GM03348 (cell line): ENCODE measurements at regions not wholly inside any gene's neighbourhood (a gene's known extent, or its start where the extent isn't known, plus 50 kb on each side); places are given as distances from the start of the nearest gene placed in this dataset.
A peak's percentile ranks its signal among the peaks of the same experiment; 100 is the strongest.
"Not testable (repeated sequence)": the region's sequence is repeated elsewhere in the genome, so short reads cannot be mapped to it uniquely, and the experiment has no call there.

ENCODE experiments used
- DNase-seq: peaks from one replicate; pipeline ENCODE4 v3.0.0; 2012; ENCODE audit warnings: low spot score

DNA sequence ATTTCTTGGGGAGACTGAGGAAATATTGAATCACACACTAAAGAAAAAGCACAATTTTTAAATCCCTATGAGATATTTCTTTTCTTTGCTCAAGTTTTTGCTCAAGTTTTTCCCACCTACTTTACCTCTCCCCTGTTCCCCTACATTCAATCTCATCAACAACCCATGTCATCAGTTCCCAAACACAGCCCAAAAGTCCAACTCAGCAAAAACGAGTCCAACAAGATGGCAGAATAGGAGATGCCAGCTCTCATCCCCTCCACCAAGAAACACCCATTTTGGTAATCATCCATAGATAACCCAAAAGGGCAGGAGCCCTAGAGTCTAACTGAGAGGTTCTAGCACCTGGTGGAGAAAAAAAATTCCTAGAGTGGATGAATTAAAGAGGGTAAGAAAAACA, 152.5 kb upstream of the GHITM start:
- DNase-seq, result no peak

DNA sequence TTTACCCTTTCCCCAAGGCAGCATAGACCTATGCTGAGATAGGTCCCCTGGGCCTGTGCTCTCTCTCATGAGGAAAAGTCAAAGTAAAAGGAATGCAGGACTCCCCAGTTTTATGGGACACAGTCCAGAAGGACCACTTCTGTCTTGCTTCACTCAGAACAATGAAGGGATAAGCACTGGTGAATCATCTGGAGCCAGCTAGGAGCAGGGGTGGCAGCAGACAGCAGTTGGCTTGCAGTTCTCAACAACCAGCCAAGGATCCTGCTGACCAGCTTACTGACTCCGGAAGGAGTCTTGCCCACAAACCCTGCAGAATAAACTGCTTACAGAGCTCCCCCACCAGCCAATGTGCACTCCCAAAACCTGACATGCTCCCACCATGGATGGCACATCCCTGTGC, 152.1 kb upstream of the GHITM start:
- no peak for DNase-seq

DNA sequence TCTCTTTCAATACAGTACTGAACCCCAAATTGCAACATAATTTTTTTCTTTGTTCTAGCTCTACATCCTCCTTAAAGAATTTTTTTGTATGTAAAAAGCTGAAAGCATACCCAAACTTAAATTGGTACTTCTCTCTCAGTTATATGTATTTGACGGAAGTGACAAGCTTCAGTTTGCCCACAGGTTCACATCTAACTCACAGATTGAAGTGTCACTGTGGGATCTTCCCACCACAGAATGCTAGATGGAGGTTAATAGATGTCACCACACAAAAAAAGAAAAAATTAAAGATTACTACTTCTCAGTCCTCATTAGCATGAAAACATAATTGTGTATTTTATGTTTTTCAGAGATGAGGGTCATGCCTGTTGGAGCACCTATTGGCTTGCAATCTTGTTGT, 150.9 kb upstream of the GHITM start:
- DNase-seq, result no peak

DNA sequence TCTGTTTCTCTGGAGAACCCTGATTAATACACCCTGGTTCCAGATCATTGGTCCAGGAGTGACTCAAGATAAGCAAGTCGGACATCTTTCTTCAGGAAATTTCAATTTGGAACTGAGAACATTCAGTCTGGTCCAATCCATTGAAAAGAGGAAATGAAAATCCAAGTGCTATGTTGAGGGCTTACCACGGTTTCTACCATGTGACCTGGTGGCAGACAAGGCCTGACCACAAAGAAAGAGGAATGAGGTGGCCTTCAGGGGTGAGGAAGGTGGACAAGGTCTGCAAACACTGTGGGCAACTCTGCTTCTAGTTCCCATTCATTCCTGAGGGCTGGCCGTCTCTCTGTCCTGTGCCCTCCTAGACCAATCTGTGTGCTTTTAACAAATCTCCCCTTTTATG, 149.2 kb upstream of the GHITM start:
- no peak for DNase-seq

DNA sequence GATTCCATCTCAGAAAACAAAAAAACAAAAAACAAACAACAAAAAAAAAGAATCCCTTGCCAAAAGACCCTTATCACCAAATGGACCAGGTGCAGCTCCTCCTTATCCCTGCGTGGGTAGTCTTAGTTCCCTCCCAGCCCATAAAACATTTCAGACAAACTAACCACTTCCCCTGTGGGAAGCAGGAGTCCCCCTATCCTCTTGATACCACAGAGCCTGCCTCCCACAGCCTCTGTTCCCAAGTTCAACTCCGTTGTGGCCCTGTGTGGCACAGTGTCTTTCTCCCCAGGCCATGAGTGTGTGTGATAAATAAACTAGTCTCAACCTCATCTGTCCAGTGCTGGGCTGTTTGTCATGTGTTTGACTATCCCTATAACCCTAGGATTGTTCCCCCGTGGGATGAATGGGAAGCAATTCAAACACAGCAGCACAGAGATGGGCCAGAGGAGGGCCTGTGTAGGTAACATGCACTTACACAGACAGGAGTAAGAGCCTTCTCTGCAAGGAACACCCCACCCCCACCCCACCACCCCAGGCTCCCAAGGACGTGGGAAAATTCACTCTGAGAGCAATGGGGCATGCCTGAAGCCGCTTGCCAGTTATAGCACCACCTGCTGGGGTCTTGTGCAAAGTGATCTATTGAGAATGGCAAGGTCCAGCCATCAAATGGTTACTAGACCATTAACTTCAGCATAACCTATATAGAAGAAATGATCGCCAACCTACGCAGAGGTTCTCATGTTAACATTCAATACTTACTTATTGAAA, 147.1 kb upstream of the GHITM start:
- no peak for DNase-seq

DNA sequence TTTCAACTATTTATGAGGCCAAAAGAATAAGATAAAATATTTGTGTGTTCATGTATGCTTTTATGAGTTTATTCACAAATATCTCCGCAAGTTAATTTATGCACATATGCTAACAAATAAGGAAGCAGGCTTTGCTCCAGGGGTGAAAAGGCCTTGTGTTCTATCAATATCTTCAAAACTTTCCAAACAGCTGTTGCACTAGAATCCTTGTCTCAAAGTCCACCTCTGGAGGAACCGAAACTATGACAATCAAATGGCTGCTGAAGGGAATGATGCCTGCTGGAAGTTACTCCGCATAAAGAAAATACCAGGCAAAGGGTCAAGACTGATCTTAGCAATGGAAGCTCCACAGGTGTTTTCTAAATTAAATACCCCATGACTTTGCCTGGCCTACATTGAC, 145.0 kb upstream of the GHITM start:
- DNase-seq, result no peak

DNA sequence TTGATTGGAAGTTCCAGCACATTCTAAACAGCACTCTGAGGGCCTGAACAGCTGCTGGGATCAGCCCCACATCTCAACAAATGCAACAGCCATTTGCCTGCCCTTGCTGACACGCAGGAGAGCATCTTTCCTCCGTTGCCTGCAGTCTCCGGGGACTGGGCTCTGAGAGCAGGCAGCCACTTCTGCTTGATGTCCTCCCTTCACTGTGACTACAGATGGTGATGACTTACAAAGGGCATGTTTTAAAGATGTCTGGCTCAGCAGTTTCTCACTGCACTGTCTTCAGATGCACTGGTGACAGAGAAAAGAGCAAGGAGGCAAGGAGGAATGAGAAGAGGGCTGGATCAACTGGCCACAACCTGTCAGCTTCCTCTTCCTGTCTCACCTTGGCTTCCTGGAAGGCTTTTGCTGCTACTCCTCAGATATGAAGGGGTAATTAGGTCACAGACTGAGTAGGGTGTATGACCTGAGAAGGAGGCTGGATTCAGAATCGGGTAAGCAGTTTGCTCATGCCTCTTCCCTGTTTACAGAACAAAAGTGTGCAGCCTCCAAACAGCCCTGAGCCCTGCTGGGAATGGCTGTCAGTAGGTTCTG, 143.5 kb upstream of the GHITM start:
- no peak for DNase-seq

DNA sequence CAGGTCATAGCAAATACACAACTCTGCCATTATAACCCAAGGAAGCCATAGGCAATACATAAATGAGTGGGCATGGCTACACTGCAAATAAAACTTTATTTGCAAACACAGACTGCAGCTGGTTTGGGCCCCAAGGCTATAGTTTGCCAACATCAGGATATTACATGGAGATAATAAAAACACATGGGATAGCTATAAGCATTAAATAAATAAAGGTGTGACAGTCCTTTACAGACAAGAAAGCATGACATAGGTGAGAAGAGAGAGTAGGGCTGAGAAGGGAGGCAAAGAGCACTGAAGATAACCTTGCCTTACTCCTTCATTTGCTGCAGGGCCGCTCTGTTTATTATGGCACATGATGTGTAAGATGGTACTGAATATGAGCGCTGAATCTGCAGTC, 135.1 kb upstream of the GHITM start:
- DNase-seq, result no peak

DNA sequence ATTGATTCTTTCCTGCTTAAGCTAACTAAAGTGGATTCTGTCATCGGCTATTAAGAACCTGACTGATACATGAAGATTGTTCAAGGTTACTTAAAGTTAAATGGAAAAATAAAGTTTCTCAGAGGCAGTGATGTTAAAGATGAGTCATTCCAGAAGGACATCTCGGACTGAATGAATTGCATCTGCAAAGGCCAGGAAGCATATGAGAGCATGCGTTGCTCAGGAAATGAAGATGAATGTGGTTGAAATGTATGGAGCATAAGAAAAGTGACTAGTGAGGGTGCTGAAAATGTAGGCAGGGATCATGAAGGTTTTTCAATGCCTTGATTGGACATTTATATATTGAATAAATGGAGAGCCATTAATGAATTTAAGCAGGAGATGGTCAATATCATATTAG, 133.9 kb upstream of the GHITM start:
- DNase-seq, result no peak

DNA sequence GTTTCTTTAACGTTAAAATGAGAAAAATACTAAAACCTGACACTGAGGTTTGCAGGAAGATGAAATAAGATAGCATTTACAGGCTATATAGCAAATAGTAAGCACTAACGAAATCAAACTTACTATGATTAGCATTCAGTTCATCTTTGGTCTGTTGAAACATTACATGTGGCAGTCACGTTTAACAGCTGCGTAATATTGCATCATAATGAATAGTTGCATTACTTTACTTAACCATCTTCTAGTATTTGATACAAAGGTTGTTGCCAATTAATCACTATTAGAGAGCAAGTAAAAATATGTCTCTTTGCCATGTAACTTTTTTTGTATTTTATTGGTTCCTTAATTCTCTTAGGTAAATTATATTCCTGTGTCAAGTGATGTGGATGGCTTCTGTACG, 131.8 kb upstream of the GHITM start:
- DNase-seq, result no peak

DNA sequence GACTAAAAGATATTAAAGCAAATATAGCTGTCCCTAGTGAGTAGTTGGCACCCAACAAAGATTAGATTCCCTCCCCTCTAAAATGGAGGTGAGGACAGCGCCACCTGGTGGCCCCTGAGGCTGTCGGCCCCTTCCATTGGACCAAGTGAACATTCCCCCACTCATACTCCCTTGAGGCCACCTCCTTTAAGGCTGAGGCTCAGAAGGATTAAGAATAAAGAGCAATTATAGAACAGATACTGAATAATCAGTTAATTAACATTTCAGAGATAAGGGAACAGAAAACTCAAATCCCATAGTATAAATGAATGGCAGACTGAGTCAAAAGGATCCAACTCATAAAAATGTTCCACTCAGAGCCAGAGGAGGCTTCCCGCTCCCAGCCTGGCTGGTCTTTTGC, 130.4 kb upstream of the GHITM start:
- peak; percentile 17 for DNase-seq

DNA sequence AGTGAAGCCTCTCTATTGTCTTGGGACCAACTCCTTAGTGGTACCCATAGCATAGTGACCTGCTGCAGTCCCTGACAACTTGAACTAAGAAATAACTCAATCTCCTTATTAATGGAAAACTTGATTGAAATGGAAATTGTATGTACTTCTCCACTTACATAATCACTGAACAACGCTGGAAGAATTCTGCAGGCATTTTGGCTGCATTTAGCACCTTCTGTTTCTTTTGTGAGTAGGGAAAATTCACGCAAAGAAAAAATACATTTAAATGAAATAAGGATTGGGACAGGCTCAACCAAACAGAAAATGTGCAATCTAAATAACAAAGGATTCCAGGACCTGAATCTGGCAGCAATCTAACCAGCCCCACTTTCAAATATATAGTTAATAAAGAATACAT, 126.9 kb upstream of the GHITM start:
- DNase-seq, result no peak

DNA sequence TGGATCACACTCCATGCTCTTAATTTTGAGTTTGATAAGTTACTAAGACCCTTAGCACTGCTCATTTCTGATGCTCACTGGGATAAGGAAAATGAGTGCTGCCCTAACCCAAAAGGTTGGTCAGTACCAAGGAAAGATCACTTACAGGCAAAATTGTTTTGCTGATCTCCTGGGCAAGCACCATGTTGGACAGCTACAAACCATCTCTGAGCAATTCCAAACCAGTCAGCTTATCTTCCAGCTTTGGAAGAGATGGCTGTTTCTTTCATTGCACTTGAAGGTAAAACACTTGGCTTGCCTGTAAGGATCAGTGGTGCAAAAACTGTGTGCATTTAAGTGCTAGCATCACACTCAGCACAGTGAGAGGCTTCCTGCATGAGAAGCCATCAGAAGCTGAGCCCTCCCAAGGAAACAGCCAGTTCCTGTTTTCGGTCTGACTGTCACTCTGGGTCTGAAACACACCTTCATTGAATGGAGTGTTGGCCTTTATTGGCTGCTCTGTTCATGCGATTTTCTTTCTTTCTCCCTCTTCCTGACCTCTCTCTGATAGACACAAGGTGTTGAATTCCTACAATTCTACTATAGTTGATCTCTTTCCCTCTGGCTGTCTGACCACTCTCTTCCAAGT, 126.4 kb upstream of the GHITM start:
- no peak for DNase-seq

DNA sequence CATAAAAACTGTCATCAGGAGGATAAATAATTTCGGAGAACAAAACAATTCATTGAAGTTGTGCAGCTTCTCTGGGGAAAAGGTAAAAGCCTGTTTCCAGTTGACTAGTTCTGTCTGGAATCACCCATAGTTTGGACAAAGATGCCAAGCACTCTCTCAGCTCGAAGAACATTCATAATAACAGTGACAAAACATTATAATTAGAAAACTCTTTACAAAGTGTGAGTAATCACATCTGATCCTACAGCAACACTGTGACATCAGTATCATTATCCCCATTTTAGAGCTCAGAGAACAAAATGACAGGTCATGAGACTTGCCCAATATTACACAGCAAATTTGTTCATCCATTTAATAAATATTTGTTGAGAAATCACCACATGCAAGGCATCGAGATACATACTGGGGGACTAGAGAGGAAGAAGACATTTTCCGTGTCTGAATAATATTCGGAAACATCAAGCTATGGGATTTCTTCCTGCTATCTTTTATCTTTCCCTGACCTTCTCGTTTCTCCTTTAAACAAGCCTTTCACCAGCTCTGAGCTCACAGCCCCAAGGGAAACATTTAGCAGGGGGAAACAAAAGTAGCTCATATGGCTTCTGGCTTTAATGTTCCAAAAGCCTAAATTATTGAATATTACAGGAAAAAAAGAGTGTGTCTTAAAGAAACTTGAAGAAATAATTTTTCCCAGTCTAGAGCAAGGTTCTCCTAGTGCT, 123.3 kb upstream of the GHITM start:
- DNase-seq, result no peak

DNA sequence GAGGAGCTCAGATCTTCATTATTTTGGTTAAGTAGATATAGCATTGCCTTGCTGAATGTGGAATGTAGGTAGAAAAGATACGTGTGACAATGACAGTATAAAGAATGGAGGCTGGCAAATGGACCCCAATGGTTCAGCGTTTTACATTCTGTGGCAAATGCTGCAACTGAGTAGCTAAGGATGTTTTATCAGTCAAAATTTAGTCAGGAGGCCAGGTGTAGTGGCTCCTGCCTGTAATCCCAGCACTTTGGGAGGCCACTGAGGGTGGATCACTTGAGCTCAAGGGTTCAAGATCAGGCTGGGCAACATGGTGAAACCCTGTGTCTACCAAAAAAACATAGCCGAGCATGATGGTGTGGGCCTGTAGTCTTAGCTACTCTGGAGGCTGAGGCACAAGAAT, 120.5 kb upstream of the GHITM start:
- no peak for DNase-seq

DNA sequence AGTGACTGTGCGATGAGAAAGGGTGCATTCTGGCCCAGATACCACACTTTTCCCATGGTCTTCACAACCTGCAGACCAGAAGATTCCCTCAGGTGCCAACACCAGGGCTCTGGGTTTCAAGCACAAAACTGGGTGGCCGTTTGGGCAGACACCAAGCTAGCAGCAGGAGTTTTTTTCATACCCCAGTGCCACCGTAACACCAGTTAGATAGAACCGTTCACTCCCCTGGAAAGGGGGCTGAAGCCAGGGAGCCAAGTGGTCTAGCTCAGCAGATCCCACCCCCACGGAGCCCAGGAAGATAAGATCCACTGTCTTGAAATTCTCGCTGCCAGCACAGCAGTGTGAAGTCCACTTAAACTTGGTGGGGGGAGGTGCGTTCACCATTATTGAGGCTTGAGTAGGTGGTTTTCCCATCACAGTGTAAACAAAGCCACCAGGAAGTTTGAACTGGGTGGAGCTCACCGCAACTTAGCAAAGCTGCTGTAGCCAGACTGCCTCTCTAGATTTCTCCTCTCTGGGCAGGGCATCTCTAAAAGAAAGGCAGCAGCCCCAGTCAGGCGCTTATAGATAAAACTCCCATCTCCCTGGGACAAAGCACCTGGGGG, 119.4 kb upstream of the GHITM start:
- not testable (repeated sequence) for DNase-seq

DNA sequence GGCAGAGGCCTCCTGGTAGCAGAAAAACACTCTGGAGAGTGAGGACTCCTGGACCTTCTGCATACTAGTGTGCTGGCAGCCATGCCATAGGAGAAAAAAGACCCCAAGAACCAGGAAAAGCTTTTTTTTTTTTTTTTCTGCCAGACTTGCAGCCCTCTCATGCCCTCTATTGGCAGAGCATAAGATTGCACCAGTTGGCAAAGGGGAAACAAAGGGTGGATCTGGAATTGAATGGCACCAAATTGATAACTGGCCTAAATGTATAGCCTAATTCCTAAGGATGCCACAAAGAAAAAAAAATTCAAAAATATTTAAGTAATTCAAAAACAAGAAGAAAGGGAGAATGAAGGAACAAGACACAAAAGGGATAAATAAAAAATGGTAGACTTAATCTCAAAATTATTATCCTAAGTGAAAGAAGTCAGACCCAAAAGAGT, 112.5 kb upstream of the GHITM start:
- DNase-seq, result peak; percentile 36

DNA sequence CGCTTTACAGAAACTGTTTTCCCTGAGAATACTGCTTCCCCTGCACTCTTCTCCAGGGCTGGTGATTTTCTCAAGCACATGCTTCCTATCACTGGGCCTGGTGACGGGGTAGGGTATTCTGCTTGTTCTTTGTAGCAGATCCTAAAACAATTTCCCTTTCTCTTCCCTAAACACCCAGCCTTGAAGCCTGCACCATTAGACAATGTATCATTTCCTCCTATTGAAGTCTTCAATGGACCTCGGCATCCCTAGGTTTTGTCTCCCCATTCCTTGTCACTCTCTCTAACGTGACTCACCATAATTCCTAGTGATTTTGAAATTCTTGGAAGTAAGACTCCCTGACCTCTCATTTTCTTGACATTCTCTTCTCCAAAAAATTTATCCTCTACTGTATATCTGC, 109.5 kb upstream of the GHITM start:
- DNase-seq, result no peak

DNA sequence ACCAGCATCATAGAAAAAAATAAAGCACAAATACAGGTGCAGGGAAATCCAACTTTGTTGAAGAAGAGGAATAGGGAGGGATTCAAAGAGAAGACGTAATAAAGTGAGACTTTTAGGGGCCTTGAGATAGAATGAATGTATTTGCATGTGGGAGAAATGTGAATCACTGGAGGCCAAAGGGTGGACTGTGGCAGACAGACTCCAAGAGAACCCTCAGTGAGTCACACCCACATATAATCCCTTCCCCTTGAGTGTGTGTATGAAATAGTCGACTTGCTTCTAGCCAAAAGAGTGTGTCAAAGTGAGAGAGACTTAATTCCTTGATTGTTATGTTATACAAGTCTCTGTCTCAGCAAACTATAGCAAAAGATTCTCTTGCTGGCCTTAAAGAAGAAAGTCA, 101.3 kb upstream of the GHITM start:
- DNase-seq, result no peak

DNA sequence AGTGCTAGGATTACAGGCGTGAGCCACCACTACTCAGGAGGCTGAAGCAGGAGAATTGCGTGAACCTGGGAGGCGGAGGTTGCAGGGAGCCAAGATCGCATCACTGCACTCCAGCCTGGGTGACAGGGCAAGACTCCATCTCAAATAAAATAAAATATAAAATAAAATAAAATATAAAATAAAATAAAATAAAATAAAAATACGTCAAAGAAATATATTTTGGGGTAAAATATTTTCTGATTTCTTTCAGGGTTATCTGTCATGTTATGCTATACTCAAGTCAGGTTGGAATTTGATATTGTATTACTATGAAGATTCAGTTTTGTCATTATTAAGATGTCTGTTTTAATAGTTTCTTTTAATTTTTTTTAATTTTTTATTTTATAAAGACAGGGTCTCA, 99.4 kb upstream of the GHITM start:
- DNase-seq, result no peak

DNA sequence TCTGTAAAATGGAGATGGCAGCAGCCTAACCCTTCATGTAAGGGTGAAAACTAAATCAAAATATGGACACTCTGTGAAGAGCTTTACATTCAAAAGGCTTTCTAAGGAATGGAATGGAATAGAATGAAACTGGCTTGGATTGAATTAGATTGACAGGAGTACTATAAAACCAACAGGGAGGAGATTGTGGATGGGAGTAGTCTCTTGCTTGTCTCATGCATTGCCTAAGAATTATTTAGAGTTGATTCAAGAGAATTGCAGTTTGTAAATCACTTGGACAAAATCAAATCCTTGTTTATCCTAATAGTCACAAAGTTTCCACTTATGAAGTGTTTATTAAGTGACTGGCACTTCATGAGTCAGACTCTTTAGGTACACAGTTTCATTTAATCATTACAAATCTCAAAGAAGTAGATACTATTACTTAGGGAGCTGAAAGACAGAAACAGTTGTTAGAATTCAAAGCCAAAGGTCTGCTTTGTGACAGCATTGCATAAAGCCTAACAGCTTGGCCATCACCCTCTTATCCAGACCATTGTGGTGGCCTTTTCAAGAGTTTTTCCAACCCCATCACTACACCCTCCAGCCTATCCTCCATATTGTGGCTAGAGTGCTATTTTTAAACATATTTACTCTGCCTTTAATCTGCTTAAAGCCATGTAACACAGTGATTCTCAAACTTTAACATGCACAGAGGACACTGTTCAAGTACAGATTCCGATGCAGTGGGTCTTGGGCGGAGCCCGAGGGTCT, 91.9 kb upstream of the GHITM start:
- DNase-seq, result no peak

DNA sequence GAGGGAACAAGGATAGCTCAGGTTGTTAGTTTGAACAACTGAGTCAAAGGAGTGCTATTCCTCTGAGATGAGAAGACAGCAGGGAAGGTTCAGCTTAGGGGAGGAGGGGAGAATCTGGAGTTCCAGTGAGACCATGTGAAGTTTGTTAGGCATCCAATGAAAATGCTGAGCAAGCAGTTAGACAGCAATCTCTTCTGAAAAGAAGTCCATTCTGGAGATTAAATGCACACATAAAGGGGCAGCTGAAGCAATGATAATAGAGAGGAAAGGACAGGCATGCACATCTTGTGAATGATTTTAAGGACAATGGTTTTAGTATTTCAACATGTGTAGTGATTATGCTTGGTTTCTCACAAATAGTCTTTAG, 89.7 kb upstream of the GHITM start:
- no peak for DNase-seq
